Glomerular visceral epithelial cell (primary cell): ENCODE measurements at regions not wholly inside any gene's neighbourhood (a gene's known extent, or its start where the extent isn't known, plus 50 kb on each side); places are given as distances from the start of the nearest gene placed in this dataset.
"Not testable (repeated sequence)": the region's sequence is repeated elsewhere in the genome, so short reads cannot be mapped to it uniquely, and the experiment has no call there.

Experiments used
- DNase-seq: peaks from one replicate; pipeline ENCODE4 v3.0.0-alpha.2; 2016; ENCODE audit errors: extremely low spot score

DNA sequence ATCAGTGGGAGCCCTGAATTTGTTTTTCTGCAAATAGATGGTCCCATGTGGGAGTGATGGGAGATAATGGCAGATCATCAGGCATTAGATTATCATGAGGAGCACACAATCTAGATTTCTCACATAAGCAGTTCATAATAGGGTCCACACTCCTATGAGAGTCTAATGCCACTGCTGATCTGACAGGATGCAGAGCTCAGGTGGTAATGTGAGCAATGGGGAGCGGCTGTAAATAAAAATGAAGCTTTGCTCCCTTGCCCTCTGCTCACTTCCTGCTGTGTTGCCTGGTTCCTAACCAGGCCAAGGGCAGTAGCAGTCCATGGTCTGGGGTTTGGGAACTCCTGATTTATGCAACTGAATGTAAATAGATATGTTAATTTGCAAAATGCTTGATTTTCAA, 538.6 kb downstream of the TRAM1L1 start:
- DNase-seq, result no peak

- DNase-seq, result no peak
Observed at GRCh38 chr4:116544946-116545345, 540.4 kb downstream of the TRAM1L1 start.

GRCh38 chr4:116539744-116540143, 545.6 kb downstream of the TRAM1L1 start:
- DNase-seq, result no peak

DNA sequence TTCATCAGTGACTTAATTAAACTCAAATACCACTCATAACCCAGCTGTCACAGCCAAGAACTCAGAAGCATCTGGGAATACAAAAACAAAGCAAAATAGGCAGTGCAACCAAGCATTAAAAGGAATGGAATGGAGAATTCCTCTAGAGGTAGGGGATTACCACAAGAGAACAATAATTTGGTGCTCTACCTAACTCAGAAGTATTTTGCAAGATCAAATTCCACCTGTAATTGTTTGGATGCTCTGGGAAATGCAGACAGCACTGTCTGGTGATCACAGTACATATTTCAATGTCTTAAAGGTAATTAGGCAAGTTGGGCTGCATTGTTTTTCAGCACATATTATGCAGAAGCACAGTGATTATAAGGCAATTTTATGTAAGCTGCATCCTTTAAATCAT, 547.5 kb downstream of the TRAM1L1 start:
- no peak for DNase-seq

DNA sequence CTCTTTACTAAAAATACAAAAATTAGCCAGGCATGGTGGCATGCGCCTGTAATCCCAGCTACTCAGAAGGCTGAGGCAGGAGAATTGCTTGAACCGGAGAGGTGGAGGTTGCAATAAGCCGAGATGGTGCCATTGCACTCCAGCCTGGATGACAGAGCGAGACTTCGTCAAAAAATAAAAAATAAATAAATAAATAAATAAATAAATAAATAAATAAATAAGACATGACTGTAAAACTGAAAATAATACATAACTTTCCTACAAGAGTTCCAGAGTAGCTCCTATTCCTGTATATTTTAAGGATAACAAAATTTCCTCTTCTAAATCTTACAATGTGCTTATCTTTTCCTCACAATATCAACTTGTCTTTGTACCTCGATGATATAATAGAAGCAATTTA, 549.4 kb downstream of the TRAM1L1 start:
- DNase-seq, result not testable (repeated sequence)

DNA sequence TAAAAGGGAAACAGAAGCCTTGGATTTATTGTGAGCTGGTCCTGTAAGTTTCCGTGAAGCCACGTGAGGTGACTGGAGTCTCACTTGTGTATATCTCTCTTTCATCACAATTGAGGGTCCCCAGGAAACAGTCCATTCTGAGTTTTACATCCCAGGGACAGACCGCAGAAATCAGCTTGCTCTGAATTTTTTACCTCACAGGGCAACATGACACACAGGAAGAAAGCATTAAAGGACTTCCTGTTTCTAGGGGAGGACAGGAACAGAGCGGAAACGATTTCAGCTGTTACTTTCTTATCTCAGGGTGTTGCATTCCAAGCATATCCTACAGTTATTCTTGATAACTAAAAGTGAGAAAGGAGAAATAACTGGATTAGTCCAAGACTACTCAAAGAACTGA, 553.5 kb downstream of the TRAM1L1 start:
- DNase-seq, result no peak

GRCh38 chr4:116531026-116531425, 554.4 kb downstream of the TRAM1L1 start:
- DNase-seq, result no peak

DNA sequence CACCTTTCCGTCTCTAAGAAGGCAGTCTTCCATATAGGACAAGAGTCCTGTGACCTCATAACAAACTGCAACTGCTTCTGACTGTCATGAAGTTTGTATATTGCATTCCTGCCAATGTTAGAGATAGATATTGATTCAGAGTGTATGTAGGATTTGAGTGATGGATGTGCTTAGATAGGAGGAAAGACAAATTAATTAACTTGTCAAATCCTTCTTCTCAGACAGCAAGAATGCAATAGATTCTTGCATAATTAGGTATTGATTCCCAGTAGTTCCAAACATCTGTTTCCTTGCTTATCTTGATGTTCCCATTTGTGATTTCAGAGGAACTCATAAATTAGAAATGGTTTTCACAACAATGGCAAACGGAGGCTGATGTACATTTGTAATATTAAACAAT, 555.3 kb downstream of the TRAM1L1 start:
- DNase-seq, result no peak

DNA sequence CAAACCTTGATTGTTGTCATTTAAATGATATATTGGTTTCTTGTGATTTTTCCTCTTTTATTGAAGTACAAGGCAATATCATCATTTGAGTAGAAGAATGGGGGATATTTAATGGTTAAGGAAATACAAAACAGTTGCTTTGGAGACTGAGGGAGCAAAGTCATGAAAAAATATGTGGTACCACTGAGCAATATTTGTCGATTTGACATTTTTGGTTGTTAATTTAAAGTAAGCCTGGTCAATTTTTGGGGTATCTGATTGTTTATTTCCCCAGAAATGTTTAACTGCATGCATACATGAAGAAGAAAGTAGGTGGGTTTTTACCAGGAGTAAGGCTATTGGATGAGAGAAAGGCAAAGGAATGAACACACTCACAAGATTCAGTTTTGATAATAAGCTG, 556.2 kb downstream of the TRAM1L1 start:
- DNase-seq, result no peak

- DNase-seq, result no peak
Observed at GRCh38 chr4:116522922-116523321, 562.5 kb downstream of the TRAM1L1 start.

- no peak for DNase-seq
Observed at GRCh38 chr4:116520886-116521285, 564.5 kb downstream of the TRAM1L1 start.

DNA sequence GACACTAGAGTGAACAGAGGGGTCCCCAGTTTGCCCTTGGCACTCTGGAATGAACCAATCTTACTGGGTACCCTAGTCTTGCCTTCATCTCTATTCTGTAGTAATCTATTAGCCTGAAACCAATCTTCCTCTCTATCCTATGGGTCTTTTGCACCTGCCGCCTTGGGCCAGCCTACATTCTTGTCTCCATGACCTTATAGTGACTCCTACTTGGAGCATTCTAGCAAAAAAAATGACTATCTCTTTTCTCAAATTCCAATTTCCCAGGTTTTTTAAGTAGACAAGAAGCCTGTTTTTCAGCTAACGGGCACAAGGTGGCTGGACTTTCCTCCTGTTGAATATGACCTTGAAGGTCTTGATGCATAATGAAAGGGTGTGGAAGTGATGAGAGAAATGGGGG, 568.7 kb downstream of the TRAM1L1 start:
- DNase-seq, result no peak

GRCh38 chr4:116515959-116516358, 569.4 kb downstream of the TRAM1L1 start:
- no peak for DNase-seq

- no peak for DNase-seq
Observed at GRCh38 chr4:116512552-116512951, 572.8 kb downstream of the TRAM1L1 start.

DNA sequence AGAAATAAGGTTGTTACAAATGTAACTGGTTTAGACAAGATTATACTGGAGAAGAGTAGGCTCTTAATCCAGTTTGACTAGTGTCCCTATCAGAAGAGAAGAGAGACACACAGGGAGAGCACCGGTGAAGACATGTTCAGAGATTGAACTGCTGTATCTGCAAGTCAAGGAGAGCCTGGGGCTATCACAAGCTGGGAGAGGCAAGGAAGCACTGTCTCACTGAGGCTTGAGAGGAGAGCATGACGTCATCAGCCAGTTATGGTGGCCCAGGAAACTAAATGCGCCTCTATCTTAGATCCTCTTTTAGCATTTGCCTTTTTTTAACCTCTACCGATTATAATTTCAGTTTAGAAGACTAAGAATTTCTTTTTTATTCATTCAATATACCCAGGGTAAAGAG, 583.4 kb downstream of the TRAM1L1 start:
- no peak for DNase-seq

- DNase-seq, result no peak
Observed at GRCh38 chr4:116500225-116500624, 585.2 kb downstream of the TRAM1L1 start.

GRCh38 chr4:116489739-116490138, 595.6 kb downstream of the TRAM1L1 start:
- no peak for DNase-seq

- DNase-seq, result no peak
Observed at GRCh38 chr4:116486401-116486800, 599.0 kb downstream of the TRAM1L1 start.

- DNase-seq, result no peak
Observed at GRCh38 chr4:116480546-116480945, 604.8 kb downstream of the TRAM1L1 start.

DNA sequence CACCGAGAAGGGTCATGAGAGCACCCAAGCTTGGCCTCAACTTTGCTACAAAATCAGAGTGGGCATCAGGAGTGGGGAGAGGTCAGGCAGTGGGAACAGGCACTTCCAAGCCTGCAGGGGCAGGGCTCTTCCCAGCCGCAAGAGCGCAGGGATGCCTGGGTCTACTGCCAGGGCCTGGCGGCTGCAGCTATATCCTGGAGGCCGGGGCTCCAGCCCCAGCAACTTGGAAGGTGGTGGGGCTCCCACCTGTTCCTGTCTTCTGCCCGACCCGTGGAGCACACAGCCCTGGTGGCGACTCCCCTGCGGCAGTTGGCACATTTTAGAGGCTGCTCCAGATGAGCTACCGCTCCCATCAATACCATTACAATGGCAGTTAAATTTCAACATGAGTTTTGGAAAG, 607.0 kb downstream of the TRAM1L1 start:
- DNase-seq, result no peak

GRCh38 chr4:116469582-116469981, 615.8 kb downstream of the TRAM1L1 start:
- no peak for DNase-seq

- DNase-seq, result no peak
Observed at GRCh38 chr4:116453127-116453526, 632.2 kb downstream of the TRAM1L1 start.

- DNase-seq, result no peak
Observed at GRCh38 chr4:116449764-116450163, 635.6 kb downstream of the TRAM1L1 start.

GRCh38 chr4:116444117-116444516, 641.3 kb downstream of the TRAM1L1 start:
- DNase-seq, result no peak
